B cell (primary cell): ENCODE measurements at regions not wholly inside any gene's neighbourhood (a gene's known extent, or its start where the extent isn't known, plus 50 kb on each side); places are given as distances from the start of the nearest gene placed in this dataset.

Experiments
- CTCF ChIP-seq: fragments of 200-600 bp; IDR thresholded peaks from one replicate; pipeline ENCODE4 v1.8.0; 2022; ENCODE audit warnings: antibody characterized with exemption, mild to moderate bottlenecking
- EZH2 ChIP-seq: IDR thresholded peaks from 2 replicates; pipeline ENCODE4 v1.6.1; 2012; ENCODE audit warnings: borderline replicate concordance, low read depth, mild to moderate bottlenecking, moderate library complexity, low read length; ENCODE audit not compliant: insufficient read depth, poor library complexity, severe bottlenecking

GRCh38 chr1:170823120-170823519 lies 112.2 kb upstream of the MROH9 start:
- TF ChIP-seq CTCF = no peak
- no peak for TF ChIP-seq EZH2
